ENCODE measurements at regions not wholly inside any gene's neighbourhood (a gene's known extent, or its start where the extent isn't known, plus 50 kb on each side); places are given as distances from the start of the nearest gene placed in this dataset.

DNA sequence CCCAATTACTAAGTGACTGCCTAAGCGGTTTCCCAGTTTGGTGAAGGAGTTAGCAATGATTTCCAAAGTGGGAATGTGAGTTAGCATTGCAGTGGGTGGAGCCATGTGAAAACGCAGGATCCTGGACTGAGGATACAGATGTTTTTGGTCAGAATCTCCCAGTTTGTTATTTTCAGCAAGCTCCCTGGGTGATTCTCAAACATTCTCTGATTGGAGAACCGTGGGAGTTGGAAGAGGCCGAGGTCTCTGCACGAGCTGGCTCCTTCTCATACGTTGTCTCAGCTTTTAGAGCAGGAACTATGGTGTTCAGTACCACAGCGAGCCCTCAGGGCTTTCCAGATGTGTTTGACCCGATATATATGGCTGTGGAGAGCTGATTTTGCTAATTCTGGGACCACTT lies 396.5 kb upstream of the NPVF start:
- Histone ChIP-seq H3K27me3 (ENCODE audit: low read depth, low read length) (no peaks in the 10 kb centered on the region), H3K4me3 (ENCODE audit: low read length) (no peak overlapping the region), H3K4me1 (ENCODE audit: low read length) (no peaks in the 10 kb centered on the region), H3K36me3 (replicated peaks; ENCODE audit: low read depth, low read length) (no peaks in the 10 kb centered on the region), H4K20me1 (ENCODE audit: insufficient read depth, low read length) (no peaks in the 10 kb centered on the region), H3K9me3 (ENCODE audit: insufficient read depth, low read length) (no peaks in the 10 kb centered on the region), H3K79me2 (ENCODE audit: low read length) (no peaks in the 10 kb centered on the region), H3K27ac (ENCODE audit: low read length) (no peak overlapping the region), H2AFZ (ENCODE audit: low read depth, low read length) (no peak overlapping the region), H3K4me2 (ENCODE audit: low read length) (no peak overlapping the region), H3K9ac (ENCODE audit: low read length) (no peak overlapping the region)
- no peak for TF ChIP-seq CTCF (IDR thresholded peaks at IDR 0.05; ENCODE audit: low read depth, low read length)
- no peak for TF ChIP-seq EZH2phosphoT487 (IDR thresholded peaks at IDR 0.05; ENCODE audit: low read depth)

- Histone ChIP-seq H4K20me1 (ENCODE audit: insufficient read depth, low read length) (no peaks in the 10 kb centered on the region), H3K4me2 (ENCODE audit: low read length) (no peak overlapping the region), H3K4me3 (ENCODE audit: low read length) (no peak overlapping the region), H3K9me3 (ENCODE audit: insufficient read depth, low read length) (no peaks in the 10 kb centered on the region), H3K79me2 (ENCODE audit: low read length) (no peaks in the 10 kb centered on the region), H3K27ac (ENCODE audit: low read length) (no peak overlapping the region), H3K9ac (ENCODE audit: low read length) (no peak overlapping the region), H3K27me3 (ENCODE audit: low read depth, low read length) (no peaks in the 10 kb centered on the region), H3K36me3 (replicated peaks; ENCODE audit: low read depth, low read length) (no peaks in the 10 kb centered on the region), H2AFZ (ENCODE audit: low read depth, low read length) (no peak overlapping the region), H3K4me1 (ENCODE audit: low read length) (no peaks in the 10 kb centered on the region)
- no peak for TF ChIP-seq EZH2phosphoT487 (IDR thresholded peaks at IDR 0.05; ENCODE audit: low read depth)
- no peak for TF ChIP-seq CTCF (IDR thresholded peaks at IDR 0.05; ENCODE audit: low read depth, low read length)
Observed at GRCh38 chr7:25625306-25625992, 397.2 kb upstream of the NPVF start.

GRCh38 chr7:25626451-25627131 lies 398.3 kb upstream of the NPVF start:
- H3K27me3 ChIP-seq (ENCODE audit: low read depth, low read length), result no peaks in the 10 kb centered on the region
- TF ChIP-seq EZH2phosphoT487 (IDR thresholded peaks at IDR 0.05; ENCODE audit: low read depth), result no peak
- no peak for TF ChIP-seq CTCF (IDR thresholded peaks at IDR 0.05; ENCODE audit: low read depth, low read length)
- no peak overlapping the region for H3K27ac ChIP-seq (ENCODE audit: low read length)
- no peak overlapping the region for H3K9ac ChIP-seq (ENCODE audit: low read length)
- H3K9me3 ChIP-seq (ENCODE audit: insufficient read depth, low read length), result no peaks in the 10 kb centered on the region
- H4K20me1 ChIP-seq (ENCODE audit: insufficient read depth, low read length), result no peaks in the 10 kb centered on the region
- H3K4me2 ChIP-seq (ENCODE audit: low read length), result no peak overlapping the region
- no peaks in the 10 kb centered on the region for H3K79me2 ChIP-seq (ENCODE audit: low read length)
- H3K36me3 ChIP-seq (replicated peaks; ENCODE audit: low read depth, low read length), result no peaks in the 10 kb centered on the region
- H3K4me1 ChIP-seq (ENCODE audit: low read length), result no peaks in the 10 kb centered on the region
- H2AFZ ChIP-seq (ENCODE audit: low read depth, low read length), result no peak overlapping the region
- no peak overlapping the region for H3K4me3 ChIP-seq (ENCODE audit: low read length)

DNA sequence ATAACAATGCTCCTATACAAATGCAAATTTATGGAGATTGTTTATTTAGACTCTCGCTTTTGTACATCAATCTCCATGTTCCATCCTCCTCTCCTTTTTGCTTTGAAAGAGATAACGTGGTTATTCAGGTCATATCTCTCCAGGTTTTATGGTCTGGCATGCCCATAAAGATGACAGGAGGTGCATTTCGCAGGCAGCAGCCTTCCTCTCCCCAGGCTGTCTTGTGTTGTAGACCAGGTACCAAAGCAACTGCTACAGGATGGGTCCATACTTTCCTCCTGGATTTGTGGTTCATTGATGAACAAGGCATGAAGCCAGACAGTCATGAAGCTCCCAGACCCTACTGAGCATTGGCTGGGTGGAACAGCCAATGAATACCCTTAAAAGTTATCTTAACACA lies 400.2 kb upstream of the NPVF start:
- H3K4me2 ChIP-seq (ENCODE audit: low read length), result no peak overlapping the region
- no peaks in the 10 kb centered on the region for H3K4me1 ChIP-seq (ENCODE audit: low read length)
- no peak overlapping the region for H2AFZ ChIP-seq (ENCODE audit: low read depth, low read length)
- no peaks in the 10 kb centered on the region for H3K79me2 ChIP-seq (ENCODE audit: low read length)
- H4K20me1 ChIP-seq (ENCODE audit: insufficient read depth, low read length), result no peaks in the 10 kb centered on the region
- H3K9me3 ChIP-seq (ENCODE audit: insufficient read depth, low read length), result no peaks in the 10 kb centered on the region
- no peak overlapping the region for H3K27ac ChIP-seq (ENCODE audit: low read length)
- H3K36me3 ChIP-seq (replicated peaks; ENCODE audit: low read depth, low read length), result no peaks in the 10 kb centered on the region
- H3K9ac ChIP-seq (ENCODE audit: low read length), result no peak overlapping the region
- TF ChIP-seq CTCF (IDR thresholded peaks at IDR 0.05; ENCODE audit: low read depth, low read length), result no peak
- TF ChIP-seq EZH2phosphoT487 (IDR thresholded peaks at IDR 0.05; ENCODE audit: low read depth), result no peak
- H3K4me3 ChIP-seq (ENCODE audit: low read length), result no peak overlapping the region
- no peaks in the 10 kb centered on the region for H3K27me3 ChIP-seq (ENCODE audit: low read depth, low read length)

Data from OCI-LY3 (cell line).